HL-60 (cell line): ENCODE measurements at regions not wholly inside any gene's neighbourhood (a gene's known extent, or its start where the extent isn't known, plus 50 kb on each side); places are given as distances from the start of the nearest gene placed in this dataset.

Source experiments
- DNase-seq, 2 experiments: peaks; one replicate each; pipeline ENCODE4 v3.0.0-alpha.2; 2010 to 2020; ENCODE audit warnings: low read depth in 1 of 2, low spot score in 1 of 2
- H3K27ac ChIP-seq: fragments of 250-450 bp; sonication (Bioruptor Pico); replicated peaks from 2 replicates; pipeline ENCODE4 v1.5.1; 2020; ENCODE audit warnings: mild to moderate bottlenecking, moderate library complexity
- H3K27me3 ChIP-seq: fragments of 250-450 bp; sonication (Bioruptor Pico); 2 replicates; pipeline ENCODE4 v1.5.1; 2021; ENCODE audit warnings: mild to moderate bottlenecking, moderate library complexity; ENCODE audit not compliant: insufficient read depth, poor library complexity, severe bottlenecking
- H3K4me3 ChIP-seq: replicated peaks from 2 replicates; pipeline ENCODE4 v1.5.1; 2011; ENCODE audit warnings: mild to moderate bottlenecking, control low read depth, low read length; ENCODE audit not compliant: insufficient read depth
- GABPA ChIP-seq: IDR thresholded peaks from 2 replicates; pipeline ENCODE4 v1.6.1; 2012; ENCODE audit warnings: low read depth
- POLR2AphosphoS5 ChIP-seq: IDR thresholded peaks from 2 replicates; pipeline ENCODE4 v1.6.1; 2012; ENCODE audit warnings: low read depth
- SPI1 ChIP-seq: IDR thresholded peaks from 2 replicates; pipeline ENCODE4 v1.6.1; 2012; ENCODE audit warnings: low read depth, mild to moderate bottlenecking, borderline replicate concordance
- TF ChIP-seq, protein P1 (sequence below): IDR thresholded peaks from one replicate; pipeline ENCODE4 v1.5.1; 2011; ENCODE audit warnings: low read length, control low read depth, inconsistent platforms; ENCODE audit not compliant: insufficient read depth
- TF ChIP-seq, protein P2 (sequence below): IDR thresholded peaks from 2 replicates; pipeline ENCODE4 v1.6.1; 2012; ENCODE audit warnings: low read depth; ENCODE audit not compliant: insufficient replicate concordance

DNA sequence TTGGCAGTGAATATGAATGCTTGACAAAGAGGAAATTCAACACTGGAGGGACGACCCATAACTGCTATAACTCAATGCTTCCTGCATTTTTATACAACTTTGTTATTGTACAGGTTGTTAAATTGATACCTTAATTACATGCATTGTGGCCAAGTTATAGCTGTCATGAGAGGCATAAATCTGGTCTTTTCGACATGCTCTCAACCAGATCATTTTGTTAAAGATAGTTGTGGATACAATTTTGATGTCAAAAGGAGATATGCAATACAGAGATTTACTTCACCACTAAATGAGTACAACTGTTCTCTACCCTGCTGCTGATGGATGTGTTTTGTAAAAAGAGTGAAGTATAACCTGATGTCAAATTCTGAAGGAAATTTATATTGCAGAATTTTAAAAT, 946.0 kb downstream of the GALC start:
- DNase-seq, result no peak
- H3K27me3 ChIP-seq, result no peaks in the 10 kb centered on the region
- TF ChIP-seq, protein P1, sequence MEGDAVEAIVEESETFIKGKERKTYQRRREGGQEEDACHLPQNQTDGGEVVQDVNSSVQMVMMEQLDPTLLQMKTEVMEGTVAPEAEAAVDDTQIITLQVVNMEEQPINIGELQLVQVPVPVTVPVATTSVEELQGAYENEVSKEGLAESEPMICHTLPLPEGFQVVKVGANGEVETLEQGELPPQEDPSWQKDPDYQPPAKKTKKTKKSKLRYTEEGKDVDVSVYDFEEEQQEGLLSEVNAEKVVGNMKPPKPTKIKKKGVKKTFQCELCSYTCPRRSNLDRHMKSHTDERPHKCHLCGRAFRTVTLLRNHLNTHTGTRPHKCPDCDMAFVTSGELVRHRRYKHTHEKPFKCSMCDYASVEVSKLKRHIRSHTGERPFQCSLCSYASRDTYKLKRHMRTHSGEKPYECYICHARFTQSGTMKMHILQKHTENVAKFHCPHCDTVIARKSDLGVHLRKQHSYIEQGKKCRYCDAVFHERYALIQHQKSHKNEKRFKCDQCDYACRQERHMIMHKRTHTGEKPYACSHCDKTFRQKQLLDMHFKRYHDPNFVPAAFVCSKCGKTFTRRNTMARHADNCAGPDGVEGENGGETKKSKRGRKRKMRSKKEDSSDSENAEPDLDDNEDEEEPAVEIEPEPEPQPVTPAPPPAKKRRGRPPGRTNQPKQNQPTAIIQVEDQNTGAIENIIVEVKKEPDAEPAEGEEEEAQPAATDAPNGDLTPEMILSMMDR, result no peak
- TF ChIP-seq POLR2AphosphoS5, result no peak
- no peak for TF ChIP-seq SPI1
- TF ChIP-seq, protein P2, sequence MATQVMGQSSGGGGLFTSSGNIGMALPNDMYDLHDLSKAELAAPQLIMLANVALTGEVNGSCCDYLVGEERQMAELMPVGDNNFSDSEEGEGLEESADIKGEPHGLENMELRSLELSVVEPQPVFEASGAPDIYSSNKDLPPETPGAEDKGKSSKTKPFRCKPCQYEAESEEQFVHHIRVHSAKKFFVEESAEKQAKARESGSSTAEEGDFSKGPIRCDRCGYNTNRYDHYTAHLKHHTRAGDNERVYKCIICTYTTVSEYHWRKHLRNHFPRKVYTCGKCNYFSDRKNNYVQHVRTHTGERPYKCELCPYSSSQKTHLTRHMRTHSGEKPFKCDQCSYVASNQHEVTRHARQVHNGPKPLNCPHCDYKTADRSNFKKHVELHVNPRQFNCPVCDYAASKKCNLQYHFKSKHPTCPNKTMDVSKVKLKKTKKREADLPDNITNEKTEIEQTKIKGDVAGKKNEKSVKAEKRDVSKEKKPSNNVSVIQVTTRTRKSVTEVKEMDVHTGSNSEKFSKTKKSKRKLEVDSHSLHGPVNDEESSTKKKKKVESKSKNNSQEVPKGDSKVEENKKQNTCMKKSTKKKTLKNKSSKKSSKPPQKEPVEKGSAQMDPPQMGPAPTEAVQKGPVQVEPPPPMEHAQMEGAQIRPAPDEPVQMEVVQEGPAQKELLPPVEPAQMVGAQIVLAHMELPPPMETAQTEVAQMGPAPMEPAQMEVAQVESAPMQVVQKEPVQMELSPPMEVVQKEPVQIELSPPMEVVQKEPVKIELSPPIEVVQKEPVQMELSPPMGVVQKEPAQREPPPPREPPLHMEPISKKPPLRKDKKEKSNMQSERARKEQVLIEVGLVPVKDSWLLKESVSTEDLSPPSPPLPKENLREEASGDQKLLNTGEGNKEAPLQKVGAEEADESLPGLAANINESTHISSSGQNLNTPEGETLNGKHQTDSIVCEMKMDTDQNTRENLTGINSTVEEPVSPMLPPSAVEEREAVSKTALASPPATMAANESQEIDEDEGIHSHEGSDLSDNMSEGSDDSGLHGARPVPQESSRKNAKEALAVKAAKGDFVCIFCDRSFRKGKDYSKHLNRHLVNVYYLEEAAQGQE, result no peak
- no peak overlapping the region for H3K27ac ChIP-seq
- H3K4me3 ChIP-seq, result no peak overlapping the region

DNA sequence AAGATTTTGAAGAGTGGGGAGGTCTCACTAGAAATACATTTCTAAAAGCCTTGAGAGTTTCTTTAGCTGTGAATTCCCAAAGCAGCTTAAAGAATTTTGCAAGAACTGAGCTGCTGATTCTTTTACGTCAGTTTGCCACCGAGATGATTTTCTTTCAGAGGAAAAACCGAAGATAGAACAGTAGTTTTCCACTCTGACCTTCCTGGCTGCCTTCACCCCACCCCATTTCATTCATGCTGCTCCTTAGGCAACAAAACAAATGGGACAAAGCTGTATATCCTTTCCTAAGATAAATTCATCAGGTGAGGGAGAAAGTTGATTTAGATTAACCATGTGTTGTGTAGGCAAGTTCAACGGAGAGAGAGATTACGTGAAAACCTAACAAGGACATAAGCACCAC, 947.0 kb downstream of the GALC start:
- Histone ChIP-seq H3K27ac (no peak overlapping the region), H3K27me3 (no peaks in the 10 kb centered on the region), H3K4me3 (no peak overlapping the region)
- DNase-seq, result no peak
- TF ChIP-seq GABPA (no peak), SPI1 (no peak)

DNA sequence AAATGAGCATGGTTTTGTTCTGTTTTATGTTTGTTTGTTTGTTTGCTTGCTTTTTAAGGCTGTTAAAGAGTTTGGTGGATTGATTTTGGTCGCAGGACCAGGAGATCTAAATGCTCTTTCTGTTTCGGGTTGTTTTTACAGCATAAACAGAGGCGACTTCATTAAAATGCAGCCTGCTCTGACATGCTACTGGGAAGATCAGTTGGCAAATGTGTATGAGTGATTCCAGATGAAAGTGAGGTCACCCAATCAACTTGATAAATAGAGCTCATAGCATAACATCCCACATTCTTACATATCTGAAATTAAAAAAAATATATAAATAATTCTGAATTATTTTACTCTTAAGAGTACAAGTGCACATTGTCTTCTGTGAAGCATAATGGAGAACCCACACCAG, 947.7 kb downstream of the GALC start:
- DNase-seq, result no peak
- no peak for TF ChIP-seq POLR2AphosphoS5
- TF ChIP-seq, protein P1, result no peak
- no peaks in the 10 kb centered on the region for H3K27me3 ChIP-seq
- no peak overlapping the region for H3K4me3 ChIP-seq
- H3K27ac ChIP-seq, result no peak overlapping the region

DNA sequence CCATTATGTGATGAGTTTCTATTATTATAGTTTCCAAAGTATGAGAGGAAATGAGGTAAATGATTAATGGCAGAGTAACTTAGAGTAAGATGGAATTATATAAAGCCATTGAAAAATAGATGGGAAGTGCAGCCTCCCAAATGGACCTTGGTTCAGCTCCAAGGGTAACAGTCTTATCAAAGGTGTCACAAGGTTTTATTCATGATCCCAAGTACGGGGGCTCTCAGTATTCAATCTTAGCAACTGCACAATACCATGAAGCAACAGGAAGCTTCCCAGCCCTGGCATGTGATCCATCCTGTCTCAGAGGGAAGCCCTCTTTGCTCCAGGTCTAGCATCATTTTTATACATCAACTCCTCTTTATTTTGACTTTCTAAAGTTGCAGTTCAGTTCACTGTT, 948.2 kb downstream of the GALC start:
- no peak for DNase-seq
- TF ChIP-seq POLR2AphosphoS5 (no peak), GABPA (no peak), SPI1 (no peak)
- TF ChIP-seq, protein P2, result no peak
- TF ChIP-seq, protein P1, result no peak
- Histone ChIP-seq H3K27me3 (no peaks in the 10 kb centered on the region), H3K27ac (no peak overlapping the region), H3K4me3 (no peak overlapping the region)
